GM13977 (cell line): ENCODE measurements at regions not wholly inside any gene's neighbourhood (a gene's known extent, or its start where the extent isn't known, plus 50 kb on each side); places are given as distances from the start of the nearest gene placed in this dataset.

Experiments
- DNase-seq: peaks from one replicate; pipeline ENCODE4 v3.0.0; 2012; ENCODE audit warnings: low spot score
- CTCF ChIP-seq: IDR thresholded peaks from 2 replicates; pipeline ENCODE4 v1.5.1; 2012; ENCODE audit warnings: mild to moderate bottlenecking, control low read depth; ENCODE audit not compliant: insufficient read depth; ENCODE audit errors: extremely low read depth, missing control alignments
- in situ Hi-C: fragments of 300-500 bp; cut with MboI; formaldehyde crosslinking; loops from one replicate; pipeline ENCODE4 v1.12.0; 2022; ENCODE audit warnings: low sequenced_read_pairs, low pct_unique_long_range_greater_than_20kb, mixed read lengths, inconsistent platforms; ENCODE audit not compliant: unreplicated experiment

GRCh38 chr5:158123595-158123994, 264.6 kb upstream of the CLINT1 start:
- no peak for DNase-seq
- TF ChIP-seq CTCF = no peak
- in situ Hi-C loops = no loop called here

GRCh38 chr5:158121678-158122077, 262.7 kb upstream of the CLINT1 start:
- no peak for TF ChIP-seq CTCF
- in situ Hi-C loops = no loop called here
- DNase-seq = no peak

GRCh38 chr5:158120760-158121159, 261.8 kb upstream of the CLINT1 start:
- DNase-seq = no peak
- in situ Hi-C loops = no loop called here
- no peak for TF ChIP-seq CTCF

- DNase-seq = no peak
- no peak for TF ChIP-seq CTCF
- in situ Hi-C loops = no loop called here
Observed at GRCh38 chr5:158119961-158120723, 261.2 kb upstream of the CLINT1 start.

GRCh38 chr5:158117467-158118160, 258.7 kb upstream of the CLINT1 start:
- TF ChIP-seq CTCF = no peak
- DNase-seq = no peak
- in situ Hi-C loops = no loop called here

GRCh38 chr5:158116965-158117364, 258.0 kb upstream of the CLINT1 start:
- no peak for TF ChIP-seq CTCF
- in situ Hi-C loops = no loop called here

More at GRCh38 chr5:158116965-158117364, 258.0 kb upstream of the CLINT1 start:
- no peak for DNase-seq
